Pons (tissue), 1 donor: ENCODE measurements at regions not wholly inside any gene's neighbourhood (a gene's known extent, or its start where the extent isn't known, plus 50 kb on each side); places are given as distances from the start of the nearest gene placed in this dataset.
A peak's percentile ranks its signal among the peaks of the same experiment; 100 is the strongest.
"Not testable (repeated sequence)": the region's sequence is repeated elsewhere in the genome, so short reads cannot be mapped to it uniquely, and the experiment has no call there.

Experiments used
- DNase-seq: peaks from one replicate; pipeline ENCODE4 v3.0.0-alpha.2; 2016; ENCODE audit warnings: low spot score

DNA sequence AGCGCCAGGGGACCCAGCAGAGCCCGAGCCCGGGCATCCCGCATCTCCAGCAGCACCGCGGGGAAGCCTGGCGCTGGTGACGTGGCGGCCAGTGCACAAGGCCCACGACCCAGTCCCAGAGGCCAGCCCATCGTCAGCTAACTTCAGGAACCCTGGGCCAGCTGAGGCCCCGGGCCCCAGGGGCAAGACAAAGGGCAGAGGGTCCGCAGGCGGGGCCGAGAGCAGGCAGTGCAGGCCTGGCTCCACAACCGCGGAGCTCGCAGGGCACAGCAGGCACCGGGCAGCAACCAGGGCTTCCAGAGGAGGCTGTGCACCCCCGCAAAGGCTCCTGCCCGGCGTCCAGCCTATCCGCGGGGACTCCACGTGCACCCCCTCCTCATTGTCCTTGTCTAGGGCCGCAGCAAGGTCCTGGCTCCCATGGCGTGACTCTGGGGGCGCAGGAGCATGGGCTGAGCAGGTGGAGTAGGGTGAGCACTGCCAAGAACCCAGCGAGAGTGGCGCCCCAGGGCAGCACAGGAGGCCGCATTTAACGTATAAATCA lies 352.5 kb downstream of the KCNJ18 start:
- not testable (repeated sequence) for DNase-seq

DNA sequence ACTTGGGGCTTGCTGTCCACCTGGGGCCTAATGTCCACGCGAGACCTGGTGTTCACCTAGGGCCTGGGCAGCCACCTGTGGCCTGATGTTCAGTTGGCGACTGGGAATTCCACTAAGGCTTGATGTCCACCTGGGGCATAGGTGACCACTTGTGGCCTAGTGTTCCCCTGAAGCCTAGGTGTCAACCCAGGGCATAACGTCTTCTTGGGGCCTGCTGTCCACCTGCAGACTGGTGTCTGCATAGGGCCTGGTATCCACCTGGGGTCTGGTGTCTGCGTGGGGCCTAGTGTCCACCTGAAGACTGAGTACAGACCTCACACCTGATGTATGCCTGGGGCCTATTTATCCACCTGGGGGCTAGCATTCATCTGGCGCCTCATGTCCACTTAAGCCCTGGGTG lies 355.2 kb downstream of the KCNJ18 start:
- DNase-seq = not testable (repeated sequence)

DNA sequence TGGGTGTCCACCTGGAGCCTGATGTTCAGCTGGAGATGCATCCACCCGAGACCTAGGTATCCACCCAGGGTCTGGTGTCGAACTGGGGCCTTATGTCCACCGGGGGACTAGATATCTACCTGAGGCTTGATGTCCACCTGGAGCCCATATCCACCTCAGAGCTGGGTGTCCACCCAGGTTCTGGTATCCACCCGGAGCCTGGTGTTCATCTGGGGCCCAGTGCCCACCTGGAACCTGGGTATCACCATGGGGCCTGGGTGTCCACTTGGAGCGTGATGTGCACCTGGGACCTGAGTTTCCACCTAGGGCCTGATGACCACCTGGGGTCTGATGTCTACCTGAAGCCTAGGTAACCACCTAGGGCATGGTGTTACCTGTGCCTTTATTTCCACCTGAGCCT lies 355.9 kb downstream of the KCNJ18 start:
- DNase-seq = not testable (repeated sequence)

GRCh38 chr17:22050766-22051165 lies 358.4 kb downstream of the KCNJ18 start:
- DNase-seq = not testable (repeated sequence)

DNA sequence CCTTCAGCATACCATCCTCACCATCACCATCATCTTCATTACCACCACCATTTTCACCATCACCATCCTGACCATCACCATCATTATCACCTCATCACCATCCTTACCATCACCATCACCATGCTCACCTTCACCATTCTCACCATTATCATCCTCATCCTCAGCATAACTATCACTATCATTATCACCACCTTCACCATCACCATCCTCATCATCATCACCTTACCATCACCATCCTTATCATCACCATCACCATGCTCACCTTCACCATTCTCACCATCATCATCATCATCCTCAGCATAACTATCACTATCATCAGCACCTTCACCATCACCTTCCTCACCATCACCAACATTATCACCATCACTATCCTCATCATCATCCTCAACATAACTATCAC lies 360.4 kb downstream of the KCNJ18 start:
- DNase-seq = not testable (repeated sequence)

- not testable (repeated sequence) for DNase-seq
These were observed 364.2 kb downstream of the KCNJ18 start for GRCh38 chr17:22056566-22056965.

- DNase-seq = not testable (repeated sequence)
These were observed 383.6 kb downstream of the KCNJ18 start for GRCh38 chr17:22075918-22076317.

DNA sequence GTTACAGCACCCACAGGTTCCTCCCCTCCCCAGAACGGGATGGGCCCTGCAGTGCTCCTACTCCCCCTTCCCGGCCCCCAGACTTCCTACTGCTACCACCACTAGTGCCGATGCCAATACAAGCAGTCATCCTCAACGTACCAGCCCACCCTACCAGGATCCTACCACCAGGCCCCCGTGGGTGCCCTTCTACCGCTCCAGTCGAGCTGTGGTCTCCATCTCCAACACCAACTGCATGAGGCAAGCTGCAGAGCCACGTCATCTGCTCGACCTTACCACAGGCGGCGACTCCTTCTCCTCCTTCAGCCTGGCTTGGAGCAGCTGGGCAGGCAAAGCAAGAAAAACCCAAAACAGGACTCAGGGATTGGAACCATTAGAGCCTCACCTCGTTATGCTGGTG lies 396.3 kb downstream of the KCNJ18 start:
- DNase-seq = not testable (repeated sequence)

GRCh38 chr17:22090263-22090935 lies 398.1 kb downstream of the KCNJ18 start:
- no peak for DNase-seq

DNA sequence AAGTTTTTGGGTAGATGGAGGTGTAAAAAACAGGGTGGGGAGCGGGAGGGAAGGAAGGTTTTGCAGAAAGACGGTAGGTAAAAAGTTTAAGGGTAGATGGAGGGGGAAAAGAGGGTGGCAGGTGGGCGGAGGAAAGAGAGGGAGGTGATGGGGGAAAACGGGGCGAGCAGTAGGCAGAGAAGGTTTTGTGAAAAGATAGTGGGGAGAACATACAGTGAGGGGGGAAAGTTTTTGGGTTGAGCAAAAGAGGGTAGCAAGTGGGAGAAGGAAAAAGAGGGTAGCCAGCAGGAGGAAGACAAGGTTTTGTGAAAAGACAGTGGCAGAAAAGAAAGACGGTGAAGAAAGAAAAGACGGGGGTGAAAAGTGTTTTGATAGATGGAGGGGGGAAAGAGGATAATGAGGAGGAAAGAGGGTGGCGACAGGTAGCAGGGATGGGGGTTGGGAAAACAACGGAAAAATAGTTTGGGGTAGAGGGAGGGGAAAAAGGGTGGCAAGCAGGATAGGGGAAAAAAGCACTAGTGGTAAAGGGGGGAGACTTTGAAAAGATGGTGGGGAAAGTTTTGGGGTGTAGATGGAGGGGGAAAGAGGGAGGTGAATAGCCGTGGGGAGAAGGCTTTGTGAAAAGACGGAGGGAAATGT lies 398.8 kb downstream of the KCNJ18 start:
- DNase-seq = not testable (repeated sequence)

DNA sequence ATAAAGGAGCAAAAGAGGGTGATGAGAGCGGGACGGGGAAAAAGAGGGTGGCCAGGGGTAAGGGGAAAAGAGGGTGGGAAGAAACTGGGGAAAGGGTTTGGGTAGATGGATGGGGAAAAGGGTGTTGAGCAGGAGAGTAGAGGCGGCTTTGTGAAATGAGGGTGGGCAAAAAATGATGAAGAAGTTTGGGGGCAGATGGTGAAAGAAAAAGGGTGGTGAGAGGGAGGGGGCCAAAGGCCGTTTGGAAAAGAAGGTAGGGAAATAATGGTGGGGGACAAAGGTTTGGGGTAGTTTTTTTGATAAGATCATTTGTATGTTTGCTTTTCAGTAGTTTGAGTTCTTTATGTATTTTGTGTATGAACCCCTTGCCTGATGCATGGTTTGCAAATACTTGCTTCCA lies 399.5 kb downstream of the KCNJ18 start:
- DNase-seq = not testable (repeated sequence)

DNA sequence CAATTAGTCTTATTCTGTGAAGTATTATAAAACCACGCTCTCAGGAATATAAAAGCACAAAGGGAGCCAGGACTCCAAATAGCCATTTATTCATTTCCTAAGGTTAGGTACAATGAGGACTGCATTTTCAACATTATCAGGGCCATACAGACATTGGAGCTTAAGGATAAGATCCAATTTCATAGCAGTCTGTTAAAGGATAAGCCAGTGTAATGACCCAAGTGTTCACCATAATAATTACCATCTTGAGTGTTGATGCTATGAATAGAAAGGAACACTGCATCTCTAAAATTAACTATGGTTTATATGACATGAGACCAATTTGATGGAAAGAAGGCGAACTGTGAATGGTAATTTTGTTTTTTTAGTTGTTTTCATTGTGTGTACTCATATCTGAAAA lies 403.1 kb downstream of the KCNJ18 start:
- not testable (repeated sequence) for DNase-seq

DNA sequence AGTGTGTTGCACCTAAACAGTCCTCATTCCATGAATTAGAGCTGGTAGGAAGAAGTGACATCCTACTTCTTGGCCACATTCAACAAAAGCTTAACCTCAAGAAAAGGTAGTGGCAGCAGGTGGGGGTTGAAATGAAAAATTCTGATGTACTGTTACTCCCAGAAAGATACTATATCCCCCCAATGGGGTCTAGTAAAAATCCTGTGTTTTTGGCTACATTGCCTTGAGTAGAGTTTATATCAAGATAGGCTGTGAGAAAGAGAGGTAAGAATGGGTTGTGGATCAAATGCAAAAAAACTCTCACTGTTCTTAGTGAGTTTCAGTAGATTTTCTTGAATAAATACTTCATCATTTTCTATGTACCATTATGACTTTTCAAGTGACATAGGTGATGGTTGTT lies 407.3 kb downstream of the KCNJ18 start:
- DNase-seq = not testable (repeated sequence)

DNA sequence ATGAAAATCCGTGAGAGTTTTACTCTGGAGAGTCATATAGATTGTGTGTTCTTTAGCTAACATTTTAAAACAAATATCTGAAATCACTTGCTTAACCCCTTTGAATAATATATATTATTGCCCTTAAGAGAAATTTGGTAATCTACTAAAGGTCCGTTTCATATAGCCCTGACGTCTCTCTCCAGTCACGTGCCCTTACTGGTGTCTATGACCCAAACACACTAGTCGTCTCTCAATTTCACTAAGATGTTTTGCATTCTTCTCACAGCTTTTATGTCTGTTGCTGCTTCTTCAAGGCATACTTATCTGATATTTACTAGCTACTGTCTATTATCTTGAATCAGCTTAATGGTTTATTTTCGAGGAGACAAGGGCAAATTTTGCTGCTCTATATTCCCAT lies 409.9 kb downstream of the KCNJ18 start:
- no peak for DNase-seq

DNA sequence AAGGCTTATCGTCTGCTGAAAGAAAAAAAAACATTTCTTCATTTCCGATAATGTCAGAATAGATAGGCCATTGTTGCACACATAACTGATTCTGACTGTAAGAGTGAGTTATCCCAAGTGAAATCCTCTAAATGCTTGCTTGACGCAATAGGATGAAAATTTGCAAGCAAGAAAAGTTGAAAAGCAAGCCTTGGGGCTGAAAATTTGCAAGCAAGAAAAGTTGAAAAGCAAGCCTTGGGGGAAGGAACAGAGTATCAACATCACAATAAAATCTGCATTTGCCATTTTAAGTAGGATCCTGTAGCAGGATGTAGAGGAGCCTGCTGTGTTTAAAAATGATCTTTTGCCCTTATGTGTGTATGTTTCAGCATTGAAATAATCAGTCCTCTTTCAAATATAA lies 424.4 kb downstream of the KCNJ18 start:
- not testable (repeated sequence) for DNase-seq

- DNase-seq = not testable (repeated sequence)
These were observed 425.1 kb downstream of the KCNJ18 start for GRCh38 chr17:22117401-22117800.

GRCh38 chr17:22119016-22119415 lies 426.7 kb downstream of the KCNJ18 start:
- not testable (repeated sequence) for DNase-seq

- DNase-seq = not testable (repeated sequence)
These were observed 427.4 kb downstream of the KCNJ18 start for GRCh38 chr17:22119751-22120150.

GRCh38 chr17:22123536-22124281 lies 431.4 kb downstream of the KCNJ18 start:
- no peak for DNase-seq

- DNase-seq = no peak
These were observed 435.8 kb downstream of the KCNJ18 start for GRCh38 chr17:22128171-22128570.

GRCh38 chr17:22128723-22129122 lies 436.4 kb downstream of the KCNJ18 start:
- DNase-seq = peak; percentile 0

DNA sequence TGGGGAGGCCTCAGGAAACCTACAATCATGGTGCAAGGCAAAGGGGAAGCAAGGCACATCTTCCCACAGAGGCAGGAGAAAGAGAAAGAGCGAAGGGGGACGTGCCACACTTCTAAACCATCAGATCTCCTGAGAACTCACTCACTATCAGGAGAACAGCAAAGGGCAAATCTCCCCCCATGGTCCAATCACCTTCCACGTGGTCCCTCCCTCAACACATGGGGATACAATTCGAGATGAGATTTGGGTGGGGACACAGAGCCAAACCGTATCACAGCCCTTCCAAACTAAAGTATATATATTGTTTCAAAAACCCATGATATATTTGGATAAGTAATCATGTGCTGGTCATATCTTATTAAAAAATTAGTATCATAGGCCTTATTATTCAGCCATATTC lies 437.6 kb downstream of the KCNJ18 start:
- DNase-seq = not testable (repeated sequence)

GRCh38 chr17:22131740-22132139 lies 439.4 kb downstream of the KCNJ18 start:
- DNase-seq = peak; percentile 1
